PFSK-1 (cell line): ENCODE measurements at regions not wholly inside any gene's neighbourhood (a gene's known extent, or its start where the extent isn't known, plus 50 kb on each side); places are given as distances from the start of the nearest gene placed in this dataset.

Source experiments
- POLR2AphosphoS5 ChIP-seq: IDR thresholded peaks from 2 replicates; pipeline ENCODE4 v1.6.1; 2012; ENCODE audit warnings: low read depth, mild to moderate bottlenecking, control low read depth, low read length, moderate library complexity
- REST ChIP-seq, 2 experiments: IDR thresholded peaks; 2 replicates each; pipeline versions ENCODE4 v1.6.1 to v1.8.0; 2011 to 2012; ENCODE audit warnings: low read depth in 2 of 2, low read length in 2 of 2, control low read depth in 1 of 2, inconsistent platforms in 1 of 2, mild to moderate bottlenecking in 1 of 2, moderate library complexity in 1 of 2; ENCODE audit not compliant: insufficient read depth in 1 of 2
- SIN3A ChIP-seq: IDR thresholded peaks from 2 replicates; pipeline ENCODE4 v1.6.1; 2012; ENCODE audit warnings: mild to moderate bottlenecking, low read length, moderate library complexity, borderline replicate concordance; ENCODE audit not compliant: insufficient read depth
- TAF1 ChIP-seq: IDR thresholded peaks from 2 replicates; pipeline ENCODE4 v1.6.1; 2012; ENCODE audit warnings: low read length, control low read depth, borderline replicate concordance; ENCODE audit not compliant: insufficient read depth

GRCh38 chr10:109237682-109238081 is 685.6 kb downstream of the XPNPEP1 start:
- TF ChIP-seq TAF1 (no peak), POLR2AphosphoS5 (no peak), SIN3A (no peak), REST (IDR thresholded peaks at IDR 0.05; ENCODE audit: insufficient read depth in 1 of 2, low read depth in 2 of 2, low read length in 2 of 2) (no peak)
